HFFc6 (cell line): ENCODE measurements at regions not wholly inside any gene's neighbourhood (a gene's known extent, or its start where the extent isn't known, plus 50 kb on each side); places are given as distances from the start of the nearest gene placed in this dataset.

Experiments used
- DNase-seq: peaks from one replicate; pipeline ENCODE4 v3.0.0-alpha.2; 2018
- H3K27ac Mint-ChIP-seq: 2 replicates; pipeline ENCODE4 v1.8.0; 2020; ENCODE audit warnings: mild to moderate bottlenecking, mixed read lengths
- H3K27me3 Mint-ChIP-seq: 2 replicates; pipeline ENCODE4 v1.8.0; 2021; ENCODE audit warnings: mild to moderate bottlenecking, moderate library complexity, mixed read lengths; ENCODE audit not compliant: insufficient read depth
- H3K36me3 Mint-ChIP-seq: 2 replicates; pipeline ENCODE4 v1.8.0; 2021; ENCODE audit warnings: low read depth, mixed read lengths
- H3K4me1 Mint-ChIP-seq: 2 replicates; pipeline ENCODE4 v1.8.0; 2020; ENCODE audit warnings: low read depth, mixed read lengths
- H3K4me3 Mint-ChIP-seq: 2 replicates; pipeline ENCODE4 v1.8.0; 2020; ENCODE audit warnings: mild to moderate bottlenecking, moderate library complexity, mixed read lengths
- H3K9me3 Mint-ChIP-seq: 2 replicates; pipeline ENCODE4 v1.8.0; 2020; ENCODE audit warnings: mild to moderate bottlenecking, mixed read lengths
- TF ChIP-seq, protein P1 (sequence below): fragments of 200-600 bp; sonication (generic); IDR thresholded peaks from 2 replicates; pipeline ENCODE4 v1.5.0; 2021; ENCODE audit warnings: antibody characterized with exemption, mild to moderate bottlenecking

DNA sequence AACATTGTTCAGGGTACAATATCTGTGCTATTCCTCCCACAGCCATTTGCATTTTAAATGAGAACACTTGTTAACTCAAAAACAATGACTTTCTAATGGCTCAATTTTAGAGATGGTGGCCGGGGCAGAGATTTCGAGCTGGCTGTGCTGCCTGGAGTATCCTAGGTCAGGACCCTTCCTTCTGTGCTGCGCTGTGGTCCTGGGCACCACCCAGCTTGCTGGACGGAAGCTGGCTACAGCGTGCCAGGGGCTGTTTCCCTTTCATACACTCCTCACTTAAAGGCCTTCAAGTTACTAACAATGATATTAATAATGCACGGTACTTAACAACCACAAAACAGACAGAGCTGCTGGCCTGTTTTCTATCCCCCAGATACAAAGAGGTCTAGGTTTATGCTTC lies 194.4 kb upstream of the CST7 start:
- no peak for DNase-seq
- TF ChIP-seq, protein P1, sequence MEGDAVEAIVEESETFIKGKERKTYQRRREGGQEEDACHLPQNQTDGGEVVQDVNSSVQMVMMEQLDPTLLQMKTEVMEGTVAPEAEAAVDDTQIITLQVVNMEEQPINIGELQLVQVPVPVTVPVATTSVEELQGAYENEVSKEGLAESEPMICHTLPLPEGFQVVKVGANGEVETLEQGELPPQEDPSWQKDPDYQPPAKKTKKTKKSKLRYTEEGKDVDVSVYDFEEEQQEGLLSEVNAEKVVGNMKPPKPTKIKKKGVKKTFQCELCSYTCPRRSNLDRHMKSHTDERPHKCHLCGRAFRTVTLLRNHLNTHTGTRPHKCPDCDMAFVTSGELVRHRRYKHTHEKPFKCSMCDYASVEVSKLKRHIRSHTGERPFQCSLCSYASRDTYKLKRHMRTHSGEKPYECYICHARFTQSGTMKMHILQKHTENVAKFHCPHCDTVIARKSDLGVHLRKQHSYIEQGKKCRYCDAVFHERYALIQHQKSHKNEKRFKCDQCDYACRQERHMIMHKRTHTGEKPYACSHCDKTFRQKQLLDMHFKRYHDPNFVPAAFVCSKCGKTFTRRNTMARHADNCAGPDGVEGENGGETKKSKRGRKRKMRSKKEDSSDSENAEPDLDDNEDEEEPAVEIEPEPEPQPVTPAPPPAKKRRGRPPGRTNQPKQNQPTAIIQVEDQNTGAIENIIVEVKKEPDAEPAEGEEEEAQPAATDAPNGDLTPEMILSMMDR = no peak
- Mint-ChIP-seq H3K36me3 (no peaks in the 10 kb centered on the region), H3K27ac (no peak overlapping the region), H3K4me1 (no peaks in the 10 kb centered on the region), H3K27me3 (peaks cover 24% of the 10 kb centered on the region), H3K4me3 (no peak overlapping the region), H3K9me3 (no peaks in the 10 kb centered on the region)

DNA sequence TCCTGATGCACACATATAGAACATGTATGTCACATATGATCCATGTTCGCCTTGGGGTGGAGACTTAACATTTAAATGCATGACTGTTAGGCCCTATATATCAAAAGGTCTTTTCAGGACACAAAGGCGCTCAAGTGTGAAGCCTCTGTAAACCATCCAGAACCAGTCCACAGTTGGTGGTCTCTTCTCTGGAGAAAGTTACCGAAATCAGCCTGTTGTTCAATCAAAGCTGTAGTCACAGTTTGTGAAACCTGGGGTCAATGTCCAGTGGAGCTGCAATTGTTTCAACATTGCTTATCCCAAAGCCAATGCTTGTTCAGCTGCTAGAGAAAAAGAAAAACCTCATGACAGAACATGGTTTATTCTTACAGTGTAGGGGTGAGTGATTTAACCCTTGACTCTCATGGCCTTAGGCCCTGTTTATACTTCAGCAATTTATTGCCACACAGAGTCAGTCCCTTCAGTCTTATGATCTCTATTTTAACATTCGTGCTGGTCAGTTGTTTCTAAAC lies 193.6 kb upstream of the CST7 start:
- Mint-ChIP-seq H3K4me1 (no peaks in the 10 kb centered on the region), H3K36me3 (no peaks in the 10 kb centered on the region), H3K27ac (no peak overlapping the region), H3K27me3 (peaks cover 24% of the 10 kb centered on the region), H3K4me3 (no peak overlapping the region), H3K9me3 (peaks cover 5% of the 10 kb centered on the region; the same call in 1 of the 2 replicates)
- DNase-seq = no peak
- TF ChIP-seq, protein P1 = no peak

DNA sequence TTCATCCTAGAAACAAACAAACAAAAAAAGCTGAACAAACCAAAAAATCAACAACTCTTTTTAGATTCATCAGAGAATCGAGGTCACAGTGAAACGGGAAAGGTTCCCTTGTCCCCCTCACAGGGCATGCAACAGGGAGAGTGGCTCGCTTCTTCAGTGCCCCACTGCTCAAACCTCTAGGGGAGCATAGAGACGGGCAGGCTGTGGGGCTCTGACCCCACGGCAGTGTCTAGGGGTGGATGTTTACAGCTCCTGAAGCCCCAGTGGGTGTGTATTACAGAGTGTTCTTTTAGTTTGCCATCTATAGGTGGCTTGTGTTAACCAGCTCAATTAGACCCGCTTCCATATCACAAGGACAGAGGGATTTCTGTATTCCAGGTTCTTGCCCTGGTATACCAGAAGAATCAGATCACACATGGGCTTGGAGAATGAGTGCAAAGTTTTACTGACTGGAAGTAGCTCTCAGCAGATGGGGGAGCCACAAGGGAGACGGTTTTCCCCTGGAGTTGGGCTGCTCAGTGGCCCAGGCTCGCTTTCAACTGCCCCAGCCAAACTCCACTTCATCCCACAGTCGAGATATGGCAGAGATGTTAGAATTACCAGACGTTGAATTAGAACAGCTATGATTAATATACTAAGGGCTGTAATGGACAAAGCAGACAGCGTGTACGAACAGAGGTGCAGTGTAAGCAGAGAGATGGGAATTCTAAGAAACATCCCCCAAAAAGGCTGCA lies 192.6 kb upstream of the CST7 start:
- Mint-ChIP-seq H3K36me3 (no peaks in the 10 kb centered on the region), H3K4me1 (no peaks in the 10 kb centered on the region), H3K27ac (no peak overlapping the region), H3K4me3 (no peak overlapping the region), H3K9me3 (peaks cover 6% of the 10 kb centered on the region; the same call in 1 of the 2 replicates), H3K27me3 (peaks cover 30% of the 10 kb centered on the region)
- TF ChIP-seq, protein P1 = no peak
- DNase-seq = no peak

DNA sequence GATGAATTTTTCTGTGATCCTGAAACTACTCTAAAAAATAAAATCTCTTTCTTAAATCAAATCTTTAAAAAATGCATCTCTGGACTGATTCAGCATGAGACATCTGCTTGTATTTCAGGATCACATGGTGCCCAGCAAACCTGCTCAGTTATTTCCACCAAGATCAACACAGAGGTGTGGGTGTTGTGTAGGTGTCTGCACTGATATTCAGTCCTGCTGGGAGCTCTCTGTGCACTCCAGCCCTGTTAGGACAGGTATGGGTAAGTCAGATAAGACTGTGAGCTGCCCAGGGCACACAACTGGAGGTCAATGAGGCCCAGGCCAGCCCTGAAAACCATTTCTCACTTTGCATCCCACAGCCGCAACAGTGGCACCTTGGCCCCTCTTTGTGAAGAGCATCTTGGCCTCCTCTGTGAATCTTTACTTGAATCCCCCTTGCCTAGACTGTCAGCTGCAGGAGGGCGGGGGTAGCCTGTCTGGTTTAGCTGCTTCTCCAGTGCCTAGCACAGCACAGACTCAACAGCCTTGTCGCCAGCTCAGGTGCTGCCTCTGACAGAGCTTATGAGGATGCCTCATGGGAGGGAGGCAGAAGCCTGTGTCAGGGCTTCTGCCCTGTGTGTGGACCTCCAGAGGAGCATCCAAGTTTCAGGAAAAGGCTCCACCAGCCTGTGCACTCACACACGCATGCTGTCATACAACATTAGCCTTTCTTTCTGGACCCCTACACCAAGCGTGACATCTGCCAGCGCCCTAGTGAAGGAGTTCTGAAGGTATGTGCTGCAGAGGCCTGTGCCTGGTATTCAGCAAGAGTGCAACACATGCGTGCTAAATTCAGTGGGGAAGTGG lies 187.6 kb upstream of the CST7 start:
- Mint-ChIP-seq H3K36me3 (no peaks in the 10 kb centered on the region), H3K4me3 (no peak overlapping the region), H3K4me1 (no peaks in the 10 kb centered on the region), H3K9me3 (peaks cover 6% of the 10 kb centered on the region; the same call in 1 of the 2 replicates), H3K27ac (no peak overlapping the region), H3K27me3 (peaks cover 43% of the 10 kb centered on the region)
- no peak for DNase-seq
- TF ChIP-seq, protein P1 = no peak

DNA sequence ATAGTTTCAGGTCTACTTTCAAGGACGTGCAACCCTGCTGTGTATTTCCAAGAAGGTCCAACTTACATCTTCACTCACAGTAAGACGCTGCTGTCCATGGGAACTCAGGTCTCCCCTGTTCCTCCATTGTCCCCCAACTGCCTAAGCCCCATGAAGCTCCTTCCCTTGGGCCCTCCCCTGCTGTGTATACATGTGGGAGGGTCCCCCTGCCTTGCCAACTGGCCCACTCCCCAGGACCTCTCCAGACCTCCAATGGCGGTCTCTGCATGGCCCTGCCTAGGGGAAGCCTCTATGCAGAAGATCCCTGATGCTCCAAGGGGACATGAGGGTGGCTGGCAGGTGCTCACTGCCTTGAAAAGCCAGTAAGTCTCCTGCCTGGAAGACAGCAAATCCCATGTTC lies 186.7 kb upstream of the CST7 start:
- no peak overlapping the region for H3K4me3 Mint-ChIP-seq
- H3K9me3 Mint-ChIP-seq = peaks cover 6% of the 10 kb centered on the region; the same call in 1 of the 2 replicates
- TF ChIP-seq, protein P1 = no peak
- H3K27me3 Mint-ChIP-seq = peaks cover 38% of the 10 kb centered on the region
- H3K27ac Mint-ChIP-seq = no peak overlapping the region
- DNase-seq = no peak
- no peaks in the 10 kb centered on the region for H3K4me1 Mint-ChIP-seq
- no peaks in the 10 kb centered on the region for H3K36me3 Mint-ChIP-seq
